Neural crest cell (in vitro differentiated cells): ENCODE measurements at regions not wholly inside any gene's neighbourhood (a gene's known extent, or its start where the extent isn't known, plus 50 kb on each side); places are given as distances from the start of the nearest gene placed in this dataset.
A peak's percentile ranks its signal among the peaks of the same experiment; 100 is the strongest.

Experiments
- DNase-seq: peaks from one replicate; pipeline ENCODE4 v3.0.0; 2021; ENCODE audit warnings: low read depth, mixed read lengths, low spot score
- H3K27ac Mint-ChIP-seq: one replicate; pipeline ENCODE4 v1.8.0; 2021; ENCODE audit warnings: mild to moderate bottlenecking, mixed read lengths; ENCODE audit not compliant: unreplicated experiment
- H3K27me3 Mint-ChIP-seq: 2 replicates; pipeline ENCODE4 v1.8.0; 2021; ENCODE audit warnings: low read depth, mild to moderate bottlenecking, mixed read lengths
- H3K36me3 Mint-ChIP-seq: 2 replicates; pipeline ENCODE4 v1.8.0; 2021; ENCODE audit warnings: low read depth, mild to moderate bottlenecking, mixed read lengths
- H3K4me1 Mint-ChIP-seq: 2 replicates; pipeline ENCODE4 v1.8.0; 2021; ENCODE audit warnings: mixed read lengths
- H3K4me3 Mint-ChIP-seq: one replicate; pipeline ENCODE4 v1.8.0; 2021; ENCODE audit warnings: mild to moderate bottlenecking, mixed read lengths
- H3K9me3 Mint-ChIP-seq: 2 replicates; pipeline ENCODE4 v1.8.0; 2021; ENCODE audit warnings: mixed read lengths
- CTCF ChIP-seq: fragments of 200-600 bp; sonication (generic); conservative IDR thresholded peaks from 2 replicates; pipeline ENCODE4 v1.5.0; 2021; ENCODE audit warnings: antibody characterized with exemption, mild to moderate bottlenecking

GRCh38 chr17:33517746-33518145 lies 224.7 kb upstream of the ASIC2 start:
- Mint-ChIP-seq H3K4me3 (no peak overlapping the region), H3K9me3 (peaks cover 2% of the 10 kb centered on the region), H3K27me3 (no peaks in the 10 kb centered on the region), H3K4me1 (peaks cover 11% of the 10 kb centered on the region), H3K36me3 (no peaks in the 10 kb centered on the region), H3K27ac (no peak overlapping the region)
- no peak for DNase-seq
- TF ChIP-seq CTCF, result no peak

- Mint-ChIP-seq H3K4me3 (no peak overlapping the region), H3K36me3 (no peaks in the 10 kb centered on the region), H3K27me3 (no peaks in the 10 kb centered on the region), H3K9me3 (peaks cover 2% of the 10 kb centered on the region), H3K27ac (no peak overlapping the region), H3K4me1 (peaks cover 11% of the 10 kb centered on the region)
- TF ChIP-seq CTCF, result no peak
- no peak for DNase-seq
Observed at GRCh38 chr17:33519692-33520091, 226.6 kb upstream of the ASIC2 start.

- Mint-ChIP-seq H3K9me3 (no peaks in the 10 kb centered on the region), H3K36me3 (no peaks in the 10 kb centered on the region), H3K27ac (no peak overlapping the region), H3K4me3 (no peak overlapping the region), H3K4me1 (peaks cover 11% of the 10 kb centered on the region), H3K27me3 (peaks cover 4% of the 10 kb centered on the region)
- TF ChIP-seq CTCF, result peak; percentile 88
- peak; percentile 86 for DNase-seq
Observed at GRCh38 chr17:33520426-33521330, 227.6 kb upstream of the ASIC2 start.

GRCh38 chr17:33521784-33522183 lies 228.7 kb upstream of the ASIC2 start:
- no peak for DNase-seq
- Mint-ChIP-seq H3K4me1 (peaks cover 8% of the 10 kb centered on the region), H3K27me3 (peaks cover 4% of the 10 kb centered on the region), H3K27ac (no peak overlapping the region), H3K4me3 (no peak overlapping the region), H3K9me3 (no peaks in the 10 kb centered on the region), H3K36me3 (no peaks in the 10 kb centered on the region)
- peak; percentile 37 for TF ChIP-seq CTCF

GRCh38 chr17:33522623-33523022 lies 229.5 kb upstream of the ASIC2 start:
- DNase-seq, result no peak
- Mint-ChIP-seq H3K4me1 (peaks cover 5% of the 10 kb centered on the region), H3K9me3 (no peaks in the 10 kb centered on the region), H3K27ac (no peak overlapping the region), H3K27me3 (peaks cover 4% of the 10 kb centered on the region), H3K4me3 (no peak overlapping the region), H3K36me3 (no peaks in the 10 kb centered on the region)
- TF ChIP-seq CTCF, result no peak
